ENCODE measurements at regions not wholly inside any gene's neighbourhood (a gene's known extent, or its start where the extent isn't known, plus 50 kb on each side); places are given as distances from the start of the nearest gene placed in this dataset.

- ATAC-seq: no peak
- Histone ChIP-seq H3K36me3 (no peaks in the 10 kb centered on the region), H3K9me3 (no peaks in the 10 kb centered on the region), H3K27me3 (no peaks in the 10 kb centered on the region), H3K27ac (no peak overlapping the region), H3K4me3 (no peak overlapping the region), H3K4me1 (no peaks in the 10 kb centered on the region)
- no peak for DNase-seq
- TF ChIP-seq, protein P1, sequence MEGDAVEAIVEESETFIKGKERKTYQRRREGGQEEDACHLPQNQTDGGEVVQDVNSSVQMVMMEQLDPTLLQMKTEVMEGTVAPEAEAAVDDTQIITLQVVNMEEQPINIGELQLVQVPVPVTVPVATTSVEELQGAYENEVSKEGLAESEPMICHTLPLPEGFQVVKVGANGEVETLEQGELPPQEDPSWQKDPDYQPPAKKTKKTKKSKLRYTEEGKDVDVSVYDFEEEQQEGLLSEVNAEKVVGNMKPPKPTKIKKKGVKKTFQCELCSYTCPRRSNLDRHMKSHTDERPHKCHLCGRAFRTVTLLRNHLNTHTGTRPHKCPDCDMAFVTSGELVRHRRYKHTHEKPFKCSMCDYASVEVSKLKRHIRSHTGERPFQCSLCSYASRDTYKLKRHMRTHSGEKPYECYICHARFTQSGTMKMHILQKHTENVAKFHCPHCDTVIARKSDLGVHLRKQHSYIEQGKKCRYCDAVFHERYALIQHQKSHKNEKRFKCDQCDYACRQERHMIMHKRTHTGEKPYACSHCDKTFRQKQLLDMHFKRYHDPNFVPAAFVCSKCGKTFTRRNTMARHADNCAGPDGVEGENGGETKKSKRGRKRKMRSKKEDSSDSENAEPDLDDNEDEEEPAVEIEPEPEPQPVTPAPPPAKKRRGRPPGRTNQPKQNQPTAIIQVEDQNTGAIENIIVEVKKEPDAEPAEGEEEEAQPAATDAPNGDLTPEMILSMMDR (IDR thresholded peaks at IDR 0.05): no peak
- no peak for FAIRE-seq
- 60 to 78% methylated on average over 4 of the region's 4 CpGs for WGBS, 2 donors
- intact Hi-C loops (cut with DNase I): no loop called here
Observed at GRCh38 chr4:154944996-154945395, 163.9 kb downstream of the RBM46 start.

- H3K4me3 ChIP-seq: no peak overlapping the region
- TF ChIP-seq, protein P1 (IDR thresholded peaks at IDR 0.05): no peak
- no peaks in the 10 kb centered on the region for H3K27me3 ChIP-seq
- H3K9me3 ChIP-seq: no peaks in the 10 kb centered on the region
- no peaks in the 10 kb centered on the region for H3K36me3 ChIP-seq
- FAIRE-seq (no peak), ATAC-seq (no peak), DNase-seq (no peak)
- no peaks in the 10 kb centered on the region for H3K4me1 ChIP-seq
- intact Hi-C loops (cut with DNase I): no loop called here
- 65 to 66% methylated on average over 2 of the region's 2 CpGs for WGBS, 2 donors
- H3K27ac ChIP-seq: no peak overlapping the region
Observed at GRCh38 chr4:154946113-154946512, 165.0 kb downstream of the RBM46 start.

GRCh38 chr4:154953691-154954090 lies 172.6 kb downstream of the RBM46 start:
- no peaks in the 10 kb centered on the region for H3K4me1 ChIP-seq
- H3K27me3 ChIP-seq: no peaks in the 10 kb centered on the region
- no peak overlapping the region for H3K4me3 ChIP-seq
- TF ChIP-seq, protein P1 (IDR thresholded peaks at IDR 0.05): no peak
- no peak overlapping the region for H3K27ac ChIP-seq
- ATAC-seq (no peak), DNase-seq (no peak), FAIRE-seq (no peak)
- intact Hi-C loops (cut with DNase I): no loop called here
- no peaks in the 10 kb centered on the region for H3K9me3 ChIP-seq
- H3K36me3 ChIP-seq: no peaks in the 10 kb centered on the region

DNA sequence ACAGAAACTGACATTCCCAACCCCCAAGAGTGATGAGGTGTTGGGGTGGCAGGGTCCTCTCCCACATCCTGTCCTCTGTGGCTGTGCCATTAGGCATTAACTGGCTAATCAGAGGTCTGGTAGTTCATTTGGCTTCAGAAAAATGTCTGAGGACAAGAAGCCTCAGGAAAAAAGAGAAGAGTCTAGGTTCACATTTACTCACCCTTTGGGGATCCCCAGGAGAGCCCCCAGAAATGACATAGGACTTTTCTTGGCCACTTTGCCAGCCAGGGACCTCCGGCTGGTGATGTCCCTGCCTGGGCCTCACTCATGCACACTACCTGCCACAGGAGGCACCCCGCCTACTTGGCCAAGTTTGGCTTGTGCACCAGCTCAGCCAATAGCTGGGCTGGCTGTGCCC lies 173.0 kb downstream of the RBM46 start:
- TF ChIP-seq, protein P1 (IDR thresholded peaks at IDR 0.05): no peak
- no peak for ATAC-seq
- no peaks in the 10 kb centered on the region for H3K9me3 ChIP-seq
- no peak for FAIRE-seq
- H3K4me3 ChIP-seq: no peak overlapping the region
- no peak for DNase-seq
- 81 to 94% methylated on average over 2 of the region's 2 CpGs for WGBS, 2 donors
- intact Hi-C loops (cut with DNase I): no loop called here
- no peaks in the 10 kb centered on the region for H3K36me3 ChIP-seq
- H3K4me1 ChIP-seq: no peaks in the 10 kb centered on the region
- no peak overlapping the region for H3K27ac ChIP-seq
- H3K27me3 ChIP-seq: no peaks in the 10 kb centered on the region

- Histone ChIP-seq H3K27ac (no peak overlapping the region), H3K4me1 (no peaks in the 10 kb centered on the region), H3K27me3 (no peaks in the 10 kb centered on the region), H3K36me3 (no peaks in the 10 kb centered on the region), H3K4me3 (no peak overlapping the region), H3K9me3 (no peaks in the 10 kb centered on the region)
- intact Hi-C loops (cut with DNase I): no loop called here
- DNase-seq (no peak), ATAC-seq (no peak), FAIRE-seq (no peak)
- TF ChIP-seq, protein P1 (IDR thresholded peaks at IDR 0.05): no peak
Observed at GRCh38 chr4:154958121-154958520, 177.0 kb downstream of the RBM46 start.

Data from pancreas (tissue), 10 donors.